GM18951 (cell line): ENCODE measurements at regions not wholly inside any gene's neighbourhood (a gene's known extent, or its start where the extent isn't known, plus 50 kb on each side); places are given as distances from the start of the nearest gene placed in this dataset.

Experiments
- POLR2A ChIP-seq: IDR thresholded peaks from 4 replicates; pipeline ENCODE4 v1.6.1; 2011; ENCODE audit warnings: mild to moderate bottlenecking; ENCODE audit not compliant: insufficient read length, insufficient read depth; ENCODE audit errors: extremely low read depth
- in situ Hi-C: fragments of 300-500 bp; cut with MboI; formaldehyde crosslinking; loops from one replicate; pipeline ENCODE4 v1.12.0; 2022; ENCODE audit warnings: low sequenced_read_pairs, mixed read lengths, inconsistent platforms; ENCODE audit not compliant: unreplicated experiment

GRCh38 chr13:106210324-106210723, 325.1 kb downstream of the EFNB2 start:
- no peak for TF ChIP-seq POLR2A
- in situ Hi-C loops: no loop called here

GRCh38 chr13:106205871-106206270, 329.6 kb downstream of the EFNB2 start:
- in situ Hi-C loops: no loop called here
- no peak for TF ChIP-seq POLR2A

- TF ChIP-seq POLR2A: no peak
- in situ Hi-C loops: no loop called here
Observed at GRCh38 chr13:106197496-106197895, 338.0 kb downstream of the EFNB2 start.

GRCh38 chr13:106187501-106188095, 347.9 kb downstream of the EFNB2 start:
- TF ChIP-seq POLR2A: no peak
- in situ Hi-C loops: no loop called here

GRCh38 chr13:106187101-106187500, 348.4 kb downstream of the EFNB2 start:
- in situ Hi-C loops: no loop called here

GRCh38 chr13:106186366-106187030, 349.0 kb downstream of the EFNB2 start:
- in situ Hi-C loops: no loop called here
- TF ChIP-seq POLR2A: no peak

More at GRCh38 chr13:106187101-106187500, 348.4 kb downstream of the EFNB2 start:
- no peak for TF ChIP-seq POLR2A

- in situ Hi-C loops: no loop called here
- no peak for TF ChIP-seq POLR2A
Observed at GRCh38 chr13:106184790-106185189, 350.7 kb downstream of the EFNB2 start.

GRCh38 chr13:106183410-106184065, 351.9 kb downstream of the EFNB2 start:
- TF ChIP-seq POLR2A: no peak
- in situ Hi-C loops: no loop called here

GRCh38 chr13:106182404-106182803, 353.1 kb downstream of the EFNB2 start:
- TF ChIP-seq POLR2A: no peak
- in situ Hi-C loops: no loop called here

GRCh38 chr13:106178816-106179215, 356.6 kb downstream of the EFNB2 start:
- in situ Hi-C loops: no loop called here
- no peak for TF ChIP-seq POLR2A

GRCh38 chr13:106177146-106177545, 358.3 kb downstream of the EFNB2 start:
- in situ Hi-C loops: no loop called here
- TF ChIP-seq POLR2A: no peak

- TF ChIP-seq POLR2A: no peak
- in situ Hi-C loops: no loop called here
Observed at GRCh38 chr13:106176117-106176516, 359.3 kb downstream of the EFNB2 start.

GRCh38 chr13:106173891-106174610, 361.4 kb downstream of the EFNB2 start:
- in situ Hi-C loops: no loop called here
- no peak for TF ChIP-seq POLR2A
